Activated B cell treated with CpG ODN at 0.5 μM for 24 hours (primary cell): ENCODE measurements at regions not wholly inside any gene's neighbourhood (a gene's known extent, or its start where the extent isn't known, plus 50 kb on each side); places are given as distances from the start of the nearest gene placed in this dataset.
"Not testable (repeated sequence)": the region's sequence is repeated elsewhere in the genome, so short reads cannot be mapped to it uniquely, and the experiment has no call there.

ENCODE experiments used
- ATAC-seq: fragments of 200-7000 bp; cut with Tn5 transposase; one replicate; pipeline ENCODE4 v1.10.0; 2021; ENCODE audit warnings: low read depth, mild to moderate bottlenecking, moderate library complexity
- CTCF ChIA-PET: fragments of 350-600 bp; sonication (Branson Sonifier 250); formaldehyde crosslinking; loops from one replicate; lab custom pipeline; 2021; ENCODE audit warnings: antibody characterized with exemption; lab: Charles Lee
- POLR2A ChIA-PET: fragments of 350-600 bp; sonication (Branson Sonifier 250); formaldehyde crosslinking; loops from one replicate; lab custom pipeline; 2021; ENCODE audit warnings: antibody characterized with exemption; lab: Charles Lee
- DNase-seq: peaks from one replicate; pipeline ENCODE4 v3.0.0; 2022
- H3K27ac Mint-ChIP-seq: one replicate; pipeline ENCODE4 v1.8.0; 2020; ENCODE audit warnings: mixed read lengths
- H3K27me3 Mint-ChIP-seq: one replicate; pipeline ENCODE4 v1.8.0; 2021; ENCODE audit warnings: mixed read lengths
- H3K36me3 Mint-ChIP-seq: one replicate; pipeline ENCODE4 v1.8.0; 2021; ENCODE audit warnings: low read depth, mixed read lengths
- H3K4me1 Mint-ChIP-seq: one replicate; pipeline ENCODE4 v1.8.0; 2021; ENCODE audit warnings: mixed read lengths
- H3K4me3 Mint-ChIP-seq: one replicate; pipeline ENCODE4 v1.8.0; 2020; ENCODE audit warnings: mild to moderate bottlenecking, mixed read lengths
- H3K9me3 Mint-ChIP-seq: one replicate; pipeline ENCODE4 v1.8.0; 2020; ENCODE audit warnings: mixed read lengths
- intact Hi-C: fragments of 100-400 bp; cut with micrococcal nuclease; formaldehyde crosslinking; loops from one replicate; pipeline ENCODE4 v1.15.1; 2024
- TF ChIP-seq, protein P1 (sequence below): fragments of 200-600 bp; IDR thresholded peaks from one replicate; pipeline ENCODE4 v1.8.0; 2022; ENCODE audit warnings: antibody characterized with exemption, mild to moderate bottlenecking

DNA sequence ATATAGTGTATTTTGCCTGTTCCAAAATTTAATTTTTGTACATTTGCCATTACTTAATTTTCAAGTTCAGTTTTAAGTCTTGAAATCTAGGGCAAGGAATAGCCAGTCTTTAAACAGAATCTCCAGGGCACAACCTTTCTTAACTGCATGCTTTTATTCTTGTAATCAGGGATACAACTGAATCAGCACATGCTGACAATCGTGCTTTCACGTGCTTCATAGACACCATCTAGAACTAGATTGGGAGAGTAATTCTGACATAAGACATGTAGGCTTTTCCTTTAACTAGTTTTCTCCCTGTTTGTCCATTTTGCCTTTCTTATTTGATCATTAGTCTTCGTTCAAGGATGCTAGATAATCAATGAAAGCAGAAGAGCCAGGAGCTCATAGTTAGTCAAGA is 650.4 kb upstream of the CADM2 start:
- CTCF ChIA-PET, result no interaction called here
- TF ChIP-seq, protein P1, sequence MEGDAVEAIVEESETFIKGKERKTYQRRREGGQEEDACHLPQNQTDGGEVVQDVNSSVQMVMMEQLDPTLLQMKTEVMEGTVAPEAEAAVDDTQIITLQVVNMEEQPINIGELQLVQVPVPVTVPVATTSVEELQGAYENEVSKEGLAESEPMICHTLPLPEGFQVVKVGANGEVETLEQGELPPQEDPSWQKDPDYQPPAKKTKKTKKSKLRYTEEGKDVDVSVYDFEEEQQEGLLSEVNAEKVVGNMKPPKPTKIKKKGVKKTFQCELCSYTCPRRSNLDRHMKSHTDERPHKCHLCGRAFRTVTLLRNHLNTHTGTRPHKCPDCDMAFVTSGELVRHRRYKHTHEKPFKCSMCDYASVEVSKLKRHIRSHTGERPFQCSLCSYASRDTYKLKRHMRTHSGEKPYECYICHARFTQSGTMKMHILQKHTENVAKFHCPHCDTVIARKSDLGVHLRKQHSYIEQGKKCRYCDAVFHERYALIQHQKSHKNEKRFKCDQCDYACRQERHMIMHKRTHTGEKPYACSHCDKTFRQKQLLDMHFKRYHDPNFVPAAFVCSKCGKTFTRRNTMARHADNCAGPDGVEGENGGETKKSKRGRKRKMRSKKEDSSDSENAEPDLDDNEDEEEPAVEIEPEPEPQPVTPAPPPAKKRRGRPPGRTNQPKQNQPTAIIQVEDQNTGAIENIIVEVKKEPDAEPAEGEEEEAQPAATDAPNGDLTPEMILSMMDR, result no peak
- H3K27me3 Mint-ChIP-seq, result no peaks in the 10 kb centered on the region
- DNase-seq, result no peak
- POLR2A ChIA-PET, result no interaction called here
- H3K27ac Mint-ChIP-seq, result no peak overlapping the region
- no peaks in the 10 kb centered on the region for H3K9me3 Mint-ChIP-seq
- no peak for ATAC-seq
- H3K4me3 Mint-ChIP-seq, result no peak overlapping the region
- no peaks in the 10 kb centered on the region for H3K36me3 Mint-ChIP-seq
- H3K4me1 Mint-ChIP-seq, result no peaks in the 10 kb centered on the region
- intact Hi-C loops, result no loop called here

DNA sequence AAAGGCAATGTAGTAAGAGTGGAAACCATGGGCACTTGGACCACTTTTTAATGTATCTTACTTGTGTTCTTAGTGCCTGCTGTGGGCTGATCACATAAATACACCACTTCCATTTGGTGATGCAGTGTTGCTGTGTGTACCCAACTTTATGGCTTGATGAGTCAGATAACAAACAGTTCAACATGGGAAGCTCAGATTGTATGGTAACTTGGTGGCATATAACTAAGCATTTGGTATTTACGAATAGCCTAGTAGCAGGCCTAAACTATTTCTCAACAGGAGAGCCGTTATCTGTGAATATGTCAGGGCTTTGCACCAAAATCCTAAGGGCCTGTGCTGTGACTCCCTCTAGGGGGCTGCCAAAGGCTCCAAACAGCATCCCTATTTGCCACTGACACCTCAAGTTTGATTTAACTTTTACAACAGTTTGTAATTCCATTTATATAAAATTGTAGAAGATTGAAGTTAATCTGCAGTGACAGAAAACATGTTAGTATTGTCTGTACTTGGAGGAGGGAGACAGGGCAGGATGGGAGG is 640.4 kb upstream of the CADM2 start:
- Mint-ChIP-seq H3K36me3 (no peaks in the 10 kb centered on the region), H3K27me3 (no peaks in the 10 kb centered on the region), H3K27ac (no peak overlapping the region), H3K4me3 (no peak overlapping the region), H3K4me1 (no peaks in the 10 kb centered on the region), H3K9me3 (peaks cover 4% of the 10 kb centered on the region)
- DNase-seq (no peak), ATAC-seq (no peak)
- intact Hi-C loops, result no loop called here
- ChIA-PET CTCF (no interaction called here), POLR2A (no interaction called here)
- TF ChIP-seq, protein P1, result no peak

DNA sequence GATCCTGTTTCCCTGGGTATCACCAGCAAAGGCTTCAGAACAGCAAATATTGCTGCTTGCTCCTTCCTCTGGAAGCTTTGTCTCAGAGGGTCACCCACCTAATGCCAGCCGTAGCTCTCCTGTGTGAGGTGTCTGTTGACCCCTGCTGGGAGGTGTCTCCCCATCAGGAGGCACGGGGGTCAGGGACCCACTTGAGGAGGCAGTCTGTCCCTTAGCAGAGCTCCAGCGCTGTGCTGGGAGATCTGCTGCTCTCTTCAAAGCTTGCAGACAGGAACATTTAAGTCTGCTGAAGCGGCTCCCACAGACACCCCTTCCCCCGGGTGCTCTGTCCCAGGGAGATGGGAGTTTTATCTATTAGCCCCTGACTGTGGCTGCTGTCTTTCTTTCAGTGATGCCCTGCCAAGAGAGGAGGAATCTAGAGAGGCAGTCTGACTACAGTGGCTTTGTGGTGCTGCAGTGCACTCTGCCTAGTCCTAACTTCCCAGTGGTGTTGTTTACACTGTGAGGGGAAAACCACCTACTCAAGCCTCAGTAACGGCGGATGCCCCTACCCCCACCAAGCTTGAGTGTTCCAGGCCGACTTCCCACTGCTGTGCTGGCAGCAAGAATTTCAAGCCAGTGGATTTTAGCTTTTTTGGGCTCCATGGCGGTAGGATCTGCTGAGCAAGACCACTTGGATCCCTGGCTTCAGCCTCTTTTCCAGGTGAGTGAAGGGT is 593.1 kb upstream of the CADM2 start:
- POLR2A ChIA-PET, H3K27me3 Mint-ChIP-seq, H3K4me3 Mint-ChIP-seq, H3K4me1 Mint-ChIP-seq, DNase-seq, H3K36me3 Mint-ChIP-seq, intact Hi-C loops, H3K9me3 Mint-ChIP-seq, CTCF ChIA-PET, ATAC-seq, H3K27ac Mint-ChIP-seq: not testable (repeated sequence)
